ENCODE measurements at regions not wholly inside any gene's neighbourhood (a gene's known extent, or its start where the extent isn't known, plus 50 kb on each side); places are given as distances from the start of the nearest gene placed in this dataset.

GRCh38 chr12:18183141-18183540 lies 78.2 kb upstream of the PIK3C2G start:
- no peak for TF ChIP-seq CTCF (conservative IDR thresholded peaks at IDR 0.05)
- TF ChIP-seq EZH2 (IDR thresholded peaks at IDR 0.05; ENCODE audit: low read depth) = no peak

Measured in PC-9 (cell line).